HG02798 (cell line): ENCODE measurements at regions not wholly inside any gene's neighbourhood (a gene's known extent, or its start where the extent isn't known, plus 50 kb on each side); places are given as distances from the start of the nearest gene placed in this dataset.

Source experiments
- ATAC-seq: cut with Tn5 transposase; IDR thresholded peaks from one replicate; pipeline ENCODE4 v1.9.1; 2021; ENCODE audit warnings: mild to moderate bottlenecking; ENCODE audit not compliant: unreplicated experiment, poor library complexity

DNA sequence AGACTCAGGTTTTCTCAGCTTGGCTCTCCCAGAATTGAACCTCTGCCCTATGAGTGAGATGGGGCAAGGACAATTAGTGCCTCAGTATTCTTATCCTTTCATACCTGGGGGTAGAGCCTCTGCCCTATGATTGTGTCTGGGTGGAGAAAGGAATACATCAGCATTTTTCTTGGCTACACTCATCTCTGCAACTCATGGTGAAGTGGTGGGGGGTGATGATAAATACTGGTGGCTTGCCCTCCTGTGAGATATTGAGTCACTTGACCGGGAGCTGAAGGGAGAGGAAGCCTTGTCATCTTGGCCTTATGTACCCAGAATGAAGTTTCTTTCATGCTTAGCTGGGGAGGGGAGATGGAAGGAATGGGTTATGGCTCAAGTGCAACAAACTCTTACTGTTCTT lies 71.3 kb upstream of the ENOX2 start:
- no peak for ATAC-seq

DNA sequence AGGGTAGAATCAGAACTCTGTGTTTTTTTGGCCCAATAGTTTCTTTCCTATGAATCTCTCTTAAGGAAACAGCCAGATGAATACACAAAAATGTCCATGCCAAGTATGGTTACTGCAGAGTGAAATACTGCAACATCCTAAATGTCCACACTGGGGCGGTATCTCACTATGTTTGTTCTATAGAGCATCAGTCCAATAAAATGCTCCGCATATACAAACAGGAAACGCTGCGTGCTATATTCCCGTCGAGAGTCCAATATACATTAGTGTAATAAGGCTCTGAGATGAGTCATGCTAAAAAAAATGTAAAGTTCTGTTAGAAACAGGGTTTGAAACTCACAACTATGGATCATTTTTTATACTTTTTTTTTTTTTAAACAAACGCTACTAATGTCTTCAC lies 72.9 kb upstream of the ENOX2 start:
- ATAC-seq = peak; percentile 51

GRCh38 chrX:130981836-130982235 lies 76.3 kb upstream of the ARHGAP36 start:
- ATAC-seq = no peak

GRCh38 chrX:130984782-130985181 lies 73.4 kb upstream of the ARHGAP36 start:
- ATAC-seq = no peak

DNA sequence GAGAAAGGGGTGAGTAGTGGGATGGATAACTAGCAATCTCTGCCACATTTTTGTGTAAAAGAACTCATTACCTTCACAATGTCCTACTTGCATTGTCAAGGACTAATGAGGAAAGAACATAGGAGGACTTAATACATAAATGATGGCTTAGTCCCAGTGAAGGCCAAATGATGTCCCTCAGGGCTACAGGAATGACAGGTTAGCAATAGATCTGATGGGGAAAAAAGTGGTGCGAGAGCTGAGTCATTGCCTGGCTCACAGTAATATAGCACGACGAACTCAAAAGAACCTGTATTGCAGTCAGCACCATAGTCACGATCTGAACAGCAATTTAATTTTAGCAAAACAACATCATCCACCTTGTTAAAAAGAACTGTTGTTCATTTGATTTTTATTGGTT lies 70.9 kb upstream of the ARHGAP36 start:
- no peak for ATAC-seq

- no peak for ATAC-seq
Measured at GRCh38 chrX:130990723-130991122, 67.4 kb upstream of the ARHGAP36 start.

- ATAC-seq = no peak
Measured at GRCh38 chrX:130994671-130995070, 63.5 kb upstream of the ARHGAP36 start.

GRCh38 chrX:130995439-130995838 lies 62.7 kb upstream of the ARHGAP36 start:
- no peak for ATAC-seq

GRCh38 chrX:130997314-130997713 lies 60.8 kb upstream of the ARHGAP36 start:
- no peak for ATAC-seq

DNA sequence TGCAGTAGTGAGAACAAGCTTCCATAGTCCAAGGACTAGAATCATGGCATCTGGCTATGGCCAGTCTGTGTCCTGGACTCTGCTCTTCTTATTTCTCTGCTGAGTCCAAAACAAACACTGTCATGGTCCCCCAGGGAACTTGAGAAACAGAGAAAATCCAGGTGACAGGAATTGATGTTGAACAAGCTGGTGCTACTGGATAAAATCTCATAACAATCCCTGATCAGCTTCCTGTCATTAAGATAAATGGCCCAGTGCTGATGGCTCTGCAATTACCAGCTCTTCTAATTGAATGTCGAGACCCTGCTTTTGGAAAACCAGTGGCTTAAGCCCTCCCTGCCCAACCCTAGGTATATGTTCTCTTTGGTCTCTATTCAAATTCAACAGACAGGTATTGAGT lies 58.8 kb upstream of the ARHGAP36 start:
- no peak for ATAC-seq
